ENCODE measurements at regions not wholly inside any gene's neighbourhood (a gene's known extent, or its start where the extent isn't known, plus 50 kb on each side); places are given as distances from the start of the nearest gene placed in this dataset.

- intact Hi-C loops (cut with DNase I) = no loop called here
- DNase-seq (no peak), ATAC-seq (no peak)
Measured at GRCh38 chr4:179817317-179817716, 2375.1 kb upstream of the AGA start.

GRCh38 chr4:179823342-179823741 lies 2381.1 kb upstream of the AGA start:
- no peak for ATAC-seq
- intact Hi-C loops (cut with DNase I) = no loop called here
- DNase-seq = no peak

DNA sequence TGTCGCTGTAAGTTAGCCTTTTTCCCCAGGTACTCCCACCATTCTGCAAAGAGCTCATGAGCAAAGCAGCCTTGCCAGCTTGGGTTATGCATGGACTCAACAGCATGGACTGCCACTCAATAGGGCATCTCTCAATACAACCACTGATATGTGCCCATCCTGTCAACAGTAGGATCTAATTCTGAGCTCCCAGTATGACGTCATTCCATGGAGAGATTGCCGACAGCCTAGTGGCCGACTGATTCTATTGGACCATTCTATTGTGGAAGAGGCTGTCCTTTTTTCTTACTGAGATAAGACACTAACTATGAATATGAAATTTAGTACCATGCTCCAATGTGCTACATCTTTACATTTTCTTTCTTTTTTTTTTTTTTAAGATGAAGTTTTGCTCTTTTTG lies 2389.0 kb upstream of the AGA start:
- no peak for ATAC-seq
- DNase-seq = no peak
- intact Hi-C loops (cut with DNase I) = no loop called here

GRCh38 chr4:179836179-179837075 lies 2394.2 kb upstream of the AGA start:
- intact Hi-C loops (cut with DNase I) = no loop called here
- DNase-seq (no peak), ATAC-seq (no peak)

- DNase-seq = no peak
- no peak for ATAC-seq
Measured at GRCh38 chr4:179843370-179843769, 2399.8 kb upstream of the TENM3 start.

GRCh38 chr4:179855469-179855868 lies 2387.7 kb upstream of the TENM3 start:
- no peak for DNase-seq
- intact Hi-C loops (cut with DNase I) = no loop called here
- ATAC-seq = no peak

More at GRCh38 chr4:179843370-179843769, 2399.8 kb upstream of the TENM3 start:
- intact Hi-C loops (cut with DNase I) = no loop called here

DNA sequence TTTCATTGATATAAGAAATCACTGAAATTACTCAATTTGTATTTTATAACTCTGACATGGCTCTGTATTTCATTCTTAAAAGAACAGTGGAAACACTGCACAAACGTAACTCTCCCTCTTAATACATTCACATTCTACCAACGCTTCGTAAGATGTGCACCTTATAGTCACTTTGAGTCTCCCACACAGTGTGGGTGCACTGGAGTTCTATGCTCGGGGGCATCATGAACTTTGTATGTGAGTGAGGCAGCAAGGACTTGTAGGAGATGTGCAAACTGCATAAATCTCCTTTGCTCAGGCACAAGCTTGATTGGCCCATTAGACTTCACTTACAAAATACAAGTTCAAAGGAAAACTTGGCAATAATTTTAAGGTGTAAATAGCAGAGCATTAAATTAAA lies 2385.0 kb upstream of the TENM3 start:
- ATAC-seq (no peak), DNase-seq (no peak)
- intact Hi-C loops (cut with DNase I) = no loop called here

DNA sequence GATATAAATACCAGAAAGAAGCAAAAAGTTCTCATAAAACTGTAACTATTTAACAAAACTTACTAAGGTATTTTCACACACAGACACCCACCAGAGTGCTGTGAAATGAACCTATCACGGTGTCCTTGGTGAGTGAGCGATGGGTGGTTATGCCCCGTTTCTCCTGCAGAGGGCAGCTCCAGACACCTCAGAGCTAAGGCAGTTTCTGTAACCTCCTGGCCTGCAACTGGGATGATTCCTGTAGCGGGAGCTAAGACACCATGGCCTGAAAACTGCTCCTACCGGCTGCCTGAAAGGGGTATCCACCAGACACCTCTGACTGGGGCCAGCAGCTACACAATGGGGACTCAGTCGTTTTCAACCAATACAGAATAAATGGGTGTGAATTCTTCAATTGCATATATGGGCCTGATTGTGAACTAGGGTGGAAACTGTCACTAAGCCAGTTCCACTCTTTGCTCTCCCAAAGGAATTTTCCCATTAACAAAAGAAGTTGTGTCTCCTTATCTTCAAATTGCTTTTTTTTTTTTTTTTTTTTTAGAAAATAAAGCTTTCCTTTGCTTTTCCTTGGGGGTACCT lies 2375.8 kb upstream of the TENM3 start:
- peak in 1 of 2 donors; percentile 42 for ATAC-seq
- intact Hi-C loops (cut with DNase I) = no loop called here
- no peak for DNase-seq

DNA sequence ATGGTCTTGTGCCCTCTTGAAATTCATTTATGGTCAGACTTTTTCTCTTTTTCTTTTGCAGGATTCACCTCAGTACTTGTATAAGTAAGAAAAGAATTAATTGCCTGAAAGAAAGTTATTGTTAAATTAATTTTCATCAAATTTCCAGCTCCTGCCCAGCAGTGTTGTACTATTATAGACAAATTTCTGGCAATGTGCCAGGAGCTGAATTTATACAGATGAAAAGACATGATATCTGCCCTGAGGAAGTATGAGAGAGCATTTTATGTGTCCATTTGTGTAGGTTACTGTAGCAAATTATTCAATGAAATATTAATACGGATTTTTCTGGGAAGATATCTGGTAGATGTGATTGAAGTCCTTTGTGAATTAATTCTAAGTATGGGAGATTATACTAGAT lies 2371.5 kb upstream of the TENM3 start:
- intact Hi-C loops (cut with DNase I) = no loop called here
- DNase-seq (no peak), ATAC-seq (no peak)

DNA sequence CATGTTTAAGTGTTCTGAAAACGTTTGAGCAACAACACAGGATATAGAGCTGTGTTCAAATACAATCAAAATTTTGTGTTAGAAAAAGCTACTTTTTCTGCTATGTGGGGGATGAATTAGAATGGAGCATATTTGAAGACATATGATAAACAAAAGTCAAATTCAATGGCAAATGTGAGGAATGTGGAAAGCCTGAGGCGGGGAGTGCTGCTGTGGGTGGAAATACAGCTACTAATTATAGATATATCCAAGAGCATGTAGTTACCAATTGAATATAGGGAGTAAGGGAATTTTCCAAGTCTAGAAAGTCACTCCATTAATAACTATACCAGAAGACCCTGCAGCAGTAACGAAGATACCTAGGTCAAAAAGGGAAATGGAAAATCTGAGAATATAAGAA lies 2370.4 kb upstream of the TENM3 start:
- intact Hi-C loops (cut with DNase I) = no loop called here
- ATAC-seq = no peak
- no peak for DNase-seq

GRCh38 chr4:179880756-179881155 lies 2362.4 kb upstream of the TENM3 start:
- no peak for ATAC-seq
- no peak for DNase-seq
- intact Hi-C loops (cut with DNase I) = no loop called here

GRCh38 chr4:179894066-179894778 lies 2349.0 kb upstream of the TENM3 start:
- DNase-seq (no peak), ATAC-seq (no peak)
- intact Hi-C loops (cut with DNase I) = no loop called here

- intact Hi-C loops (cut with DNase I) = no loop called here
- DNase-seq (no peak), ATAC-seq (no peak)
Measured at GRCh38 chr4:179919587-179919986, 2323.6 kb upstream of the TENM3 start.

GRCh38 chr4:179927473-179927872 lies 2315.7 kb upstream of the TENM3 start:
- DNase-seq = no peak
- intact Hi-C loops (cut with DNase I) = no loop called here
- no peak for ATAC-seq

GRCh38 chr4:179941911-179942310 lies 2301.3 kb upstream of the TENM3 start:
- no peak for DNase-seq
- ATAC-seq = no peak
- intact Hi-C loops (cut with DNase I) = no loop called here

- ATAC-seq = no peak
- intact Hi-C loops (cut with DNase I) = no loop called here
Measured at GRCh38 chr4:179976777-179977176, 2266.4 kb upstream of the TENM3 start.

DNA sequence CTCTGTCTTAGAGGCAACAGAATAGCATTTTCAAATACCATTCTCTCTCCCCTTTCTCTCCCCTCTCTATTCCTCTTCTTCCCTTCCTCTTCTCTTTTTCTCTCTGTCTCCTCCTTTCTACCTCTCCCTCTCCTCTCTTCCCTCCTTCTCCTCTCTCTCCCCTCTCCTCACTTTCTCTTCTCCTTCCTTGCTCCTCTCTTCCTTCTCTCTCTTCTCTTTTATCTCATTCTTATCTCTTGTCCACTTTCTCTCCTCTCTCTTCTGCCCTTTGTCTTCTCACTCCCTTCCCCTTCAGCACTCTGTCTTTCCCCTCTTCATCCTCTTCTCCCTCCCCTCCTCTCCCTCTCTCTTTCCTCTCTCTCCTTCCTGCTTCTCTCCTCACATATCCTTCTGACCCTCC lies 2265.8 kb upstream of the TENM3 start:
- ATAC-seq (no peak), DNase-seq (no peak)
- intact Hi-C loops (cut with DNase I) = no loop called here

More at GRCh38 chr4:179976777-179977176, 2266.4 kb upstream of the TENM3 start:
- DNase-seq = no peak

DNA sequence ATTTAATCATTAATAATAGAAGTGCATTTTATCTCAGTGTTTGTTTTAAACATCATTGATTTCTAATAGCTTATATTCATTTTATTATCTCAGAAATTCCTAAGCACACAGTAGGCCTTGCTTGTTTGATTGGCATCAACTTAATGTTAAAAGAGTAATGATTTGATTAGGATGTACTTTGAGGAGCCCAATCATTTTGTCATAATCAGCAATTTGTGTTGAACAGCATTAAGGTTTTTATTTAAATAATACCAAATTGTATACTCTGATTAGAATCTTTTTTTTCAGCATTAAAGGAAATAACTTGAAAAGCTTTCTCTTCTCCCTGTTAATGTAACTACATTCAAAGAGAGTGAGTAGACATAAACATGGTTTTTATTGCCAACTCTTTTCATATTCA lies 2262.0 kb upstream of the TENM3 start:
- ATAC-seq (no peak), DNase-seq (no peak)
- intact Hi-C loops (cut with DNase I) = no loop called here

DNA sequence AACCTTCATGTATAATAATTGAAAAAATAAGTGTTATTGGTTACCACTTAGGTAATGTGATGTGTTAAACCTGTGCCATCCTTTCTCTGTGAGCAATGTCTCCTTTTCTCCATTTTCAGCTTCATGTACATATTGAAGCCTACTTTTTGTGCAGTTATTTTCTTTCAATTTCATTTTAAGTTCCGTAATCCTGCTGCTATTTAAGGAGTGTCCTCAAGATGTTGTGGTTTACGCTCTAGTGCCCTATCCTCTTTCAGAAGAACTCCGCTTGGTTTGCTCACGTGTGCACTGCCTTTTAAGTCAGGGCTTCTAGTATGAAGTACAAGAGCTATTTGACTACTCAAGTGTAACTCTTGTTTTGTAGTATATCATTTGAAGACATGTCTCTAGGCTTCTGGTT lies 2253.2 kb upstream of the TENM3 start:
- intact Hi-C loops (cut with DNase I) = no loop called here
- DNase-seq = no peak
- no peak for ATAC-seq

GRCh38 chr4:180009316-180009715 lies 2233.9 kb upstream of the TENM3 start:
- no peak for DNase-seq
- intact Hi-C loops (cut with DNase I) = no loop called here
- no peak for ATAC-seq
